ENCODE measurements at regions not wholly inside any gene's neighbourhood (a gene's known extent, or its start where the extent isn't known, plus 50 kb on each side); places are given as distances from the start of the nearest gene placed in this dataset.

DNA sequence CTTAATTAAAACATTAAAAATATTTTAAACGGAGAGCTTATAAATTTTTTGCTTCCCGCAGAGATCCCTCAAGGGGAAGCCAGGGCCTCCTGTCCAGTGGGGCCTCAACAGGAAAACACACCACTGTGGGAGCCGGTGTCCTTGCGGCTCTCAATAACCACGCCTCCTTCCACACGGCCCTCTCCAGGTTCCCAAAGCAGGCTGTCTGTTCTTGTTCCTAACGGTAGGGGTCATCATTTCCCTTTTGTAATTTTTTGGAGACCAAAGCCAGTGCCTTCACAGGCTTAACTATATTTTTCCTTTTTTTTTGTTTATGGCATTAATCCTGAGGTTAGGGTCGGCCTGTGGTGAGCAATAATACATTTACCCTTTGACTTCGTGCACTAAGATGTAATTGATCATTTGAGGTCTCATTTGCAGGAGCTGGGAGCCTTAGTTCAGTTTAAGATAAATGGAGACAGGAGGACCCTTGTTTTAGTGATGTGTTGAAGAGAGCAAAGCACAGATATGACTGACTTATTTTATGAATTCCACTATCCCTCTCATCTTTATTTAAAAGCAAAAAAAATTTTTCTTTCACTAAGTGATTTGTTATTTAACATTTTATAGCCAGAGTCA is 77.5 kb upstream of the N4BP1 start:
- DNase-seq (peak; percentile 27 to 60), ATAC-seq (peak; percentile 43 to 68 (median 56))
- H3K4me1 ChIP-seq: no peaks in the 10 kb centered on the region

DNA sequence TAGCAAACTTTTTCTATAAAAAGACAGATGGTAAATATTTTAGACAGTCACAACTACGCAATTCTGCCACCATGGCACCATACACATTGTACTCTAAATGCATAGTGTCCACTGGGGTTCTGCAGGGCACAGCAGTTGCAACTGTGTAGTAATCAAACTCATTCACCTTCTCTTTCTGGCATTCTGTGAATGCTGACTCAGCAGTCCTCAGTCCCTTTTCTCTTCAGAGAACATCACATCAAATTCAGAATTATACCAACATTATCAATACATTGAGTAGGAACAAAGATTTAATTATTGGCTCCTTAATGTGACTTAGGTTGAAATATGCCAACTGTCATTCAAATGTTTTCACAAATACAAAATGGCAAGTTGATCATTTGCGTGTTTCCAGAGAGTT is 74.2 kb upstream of the N4BP1 start:
- 76 to 80% (median 79%) methylated on average over 2 of the region's 2 CpGs for WGBS, 3 donors
- Histone ChIP-seq H3K27me3 (ENCODE audit: insufficient read depth in 3 of 3, low read length in 2 of 3) (no peaks in the 10 kb centered on the region), H3K4me3 (no peak overlapping the region), H3K27ac (no peak overlapping the region), H3K4me1 (no peaks in the 10 kb centered on the region), H3K36me3 (ENCODE audit: insufficient read depth in 1 of 2, low read depth in 1 of 2) (no peaks in the 10 kb centered on the region), H3K9me3 (no peaks in the 10 kb centered on the region)
- TF ChIP-seq, protein P1, sequence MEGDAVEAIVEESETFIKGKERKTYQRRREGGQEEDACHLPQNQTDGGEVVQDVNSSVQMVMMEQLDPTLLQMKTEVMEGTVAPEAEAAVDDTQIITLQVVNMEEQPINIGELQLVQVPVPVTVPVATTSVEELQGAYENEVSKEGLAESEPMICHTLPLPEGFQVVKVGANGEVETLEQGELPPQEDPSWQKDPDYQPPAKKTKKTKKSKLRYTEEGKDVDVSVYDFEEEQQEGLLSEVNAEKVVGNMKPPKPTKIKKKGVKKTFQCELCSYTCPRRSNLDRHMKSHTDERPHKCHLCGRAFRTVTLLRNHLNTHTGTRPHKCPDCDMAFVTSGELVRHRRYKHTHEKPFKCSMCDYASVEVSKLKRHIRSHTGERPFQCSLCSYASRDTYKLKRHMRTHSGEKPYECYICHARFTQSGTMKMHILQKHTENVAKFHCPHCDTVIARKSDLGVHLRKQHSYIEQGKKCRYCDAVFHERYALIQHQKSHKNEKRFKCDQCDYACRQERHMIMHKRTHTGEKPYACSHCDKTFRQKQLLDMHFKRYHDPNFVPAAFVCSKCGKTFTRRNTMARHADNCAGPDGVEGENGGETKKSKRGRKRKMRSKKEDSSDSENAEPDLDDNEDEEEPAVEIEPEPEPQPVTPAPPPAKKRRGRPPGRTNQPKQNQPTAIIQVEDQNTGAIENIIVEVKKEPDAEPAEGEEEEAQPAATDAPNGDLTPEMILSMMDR (IDR thresholded peaks at IDR 0.05): no peak
- DNase-seq: no peak
- intact Hi-C loops (cut with DNase I): no loop called here
- ATAC-seq: no peak

More for the DNA sequence above, 77.5 kb upstream of the N4BP1 start:
- Histone ChIP-seq H3K9me3 (no peaks in the 10 kb centered on the region), H3K27ac (no peak overlapping the region), H3K36me3 (ENCODE audit: insufficient read depth in 1 of 2, low read depth in 1 of 2) (no peaks in the 10 kb centered on the region), H3K27me3 (ENCODE audit: insufficient read depth in 3 of 3, low read length in 2 of 3) (peaks cover 0 to 3% (median 0%) of the 10 kb centered on the region in 3 donors), H3K4me3 (no peak overlapping the region)
- TF ChIP-seq, protein P1 (IDR thresholded peaks at IDR 0.05): peak; percentile 73
- intact Hi-C loops (cut with DNase I): loop anchor here (1.0 to 5.0 kb wide), 3 partner anchors 495 to 665 kb away; no protein-coding TSS in a partner anchor
- WGBS, 3 donors: 1 to 2% (median 2%) methylated on average over 9 of the region's 9 CpGs

DNA sequence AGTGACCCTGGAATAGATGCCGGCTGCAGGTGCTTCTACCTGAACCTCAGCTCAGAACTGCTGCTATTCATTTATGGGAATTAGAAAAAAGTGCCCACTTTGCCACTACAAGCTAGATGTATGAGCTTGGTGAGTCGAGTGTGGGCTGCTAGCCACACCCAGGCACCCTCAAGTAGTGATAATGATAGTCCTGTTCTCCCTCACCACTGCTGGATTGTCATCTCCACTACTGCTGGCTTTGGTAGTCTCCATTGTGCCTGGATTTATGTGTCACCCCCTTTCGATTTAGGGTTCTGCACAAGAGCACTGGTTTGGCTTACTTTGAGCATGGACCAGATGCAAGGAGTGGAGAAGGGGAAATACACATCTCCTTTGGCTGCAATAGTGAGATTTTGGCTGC is 73.0 kb upstream of the N4BP1 start:
- intact Hi-C loops (cut with DNase I): no loop called here
- TF ChIP-seq, protein P1 (IDR thresholded peaks at IDR 0.05): no peak

DNA sequence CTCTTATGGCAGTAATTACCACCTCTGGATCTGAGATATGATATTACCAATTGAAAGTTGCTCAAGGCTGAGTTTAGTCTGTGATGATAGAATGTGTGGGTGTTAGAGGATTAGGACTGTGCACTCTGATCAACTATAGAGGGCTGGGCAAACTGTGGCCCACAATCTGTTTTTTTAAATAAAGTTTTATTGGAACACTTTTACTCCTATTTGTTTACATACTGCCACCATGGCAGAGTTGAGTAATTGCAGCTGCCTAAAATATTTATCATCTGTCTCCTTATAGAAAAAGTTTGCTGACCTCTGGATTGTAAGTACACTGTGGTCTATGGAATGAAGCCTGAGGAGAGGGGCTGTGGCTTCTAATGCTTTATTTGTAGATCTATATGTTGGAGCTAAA is 71.5 kb upstream of the N4BP1 start:
- Histone ChIP-seq H3K27me3 (ENCODE audit: insufficient read depth in 3 of 3, low read length in 2 of 3) (no peaks in the 10 kb centered on the region), H3K9me3 (no peaks in the 10 kb centered on the region), H3K27ac (no peak overlapping the region), H3K4me3 (no peak overlapping the region), H3K4me1 (no peaks in the 10 kb centered on the region), H3K36me3 (ENCODE audit: insufficient read depth in 1 of 2, low read depth in 1 of 2) (no peaks in the 10 kb centered on the region)
- intact Hi-C loops (cut with DNase I): no loop called here
- ATAC-seq (no peak), DNase-seq (no peak)
- TF ChIP-seq, protein P1 (IDR thresholded peaks at IDR 0.05): no peak

More for the DNA sequence above, 73.0 kb upstream of the N4BP1 start:
- no peak overlapping the region for H3K4me3 ChIP-seq
- H3K27ac ChIP-seq: no peak overlapping the region
- H3K4me1 ChIP-seq: no peaks in the 10 kb centered on the region
- no peaks in the 10 kb centered on the region for H3K36me3 ChIP-seq (ENCODE audit: insufficient read depth in 1 of 2, low read depth in 1 of 2)
- H3K9me3 ChIP-seq: no peaks in the 10 kb centered on the region
- no peak for ATAC-seq
- H3K27me3 ChIP-seq (ENCODE audit: insufficient read depth in 3 of 3, low read length in 2 of 3): no peaks in the 10 kb centered on the region
- no peak for DNase-seq
- WGBS, 3 donors: 49 to 52% (median 49%) methylated on average over 3 of the region's 3 CpGs

DNA sequence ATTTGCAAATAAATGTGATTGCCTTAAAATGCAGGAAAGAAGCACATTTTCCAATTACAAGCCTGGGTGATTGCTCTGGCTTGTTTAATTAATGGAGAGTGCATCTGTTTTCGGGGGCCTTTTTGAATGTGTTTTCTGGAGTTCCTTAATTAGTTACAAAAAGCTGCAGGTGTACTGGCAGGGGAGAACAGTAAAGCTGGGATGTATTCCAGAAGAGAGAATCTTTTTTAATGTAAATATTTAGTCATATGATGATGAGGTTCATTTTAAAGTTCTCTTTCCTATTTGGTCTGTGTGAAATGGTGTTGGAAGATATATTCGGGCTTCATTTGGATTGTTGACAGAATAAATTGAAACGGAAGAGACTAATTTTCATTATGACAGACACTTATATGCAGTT is 70.9 kb upstream of the N4BP1 start:
- TF ChIP-seq, protein P1 (IDR thresholded peaks at IDR 0.05): no peak
- intact Hi-C loops (cut with DNase I): no loop called here
- Histone ChIP-seq H3K36me3 (ENCODE audit: insufficient read depth in 1 of 2, low read depth in 1 of 2) (no peaks in the 10 kb centered on the region), H3K27ac (no peak overlapping the region), H3K4me1 (no peaks in the 10 kb centered on the region), H3K9me3 (no peaks in the 10 kb centered on the region), H3K27me3 (ENCODE audit: insufficient read depth in 3 of 3, low read length in 2 of 3) (no peaks in the 10 kb centered on the region), H3K4me3 (no peak overlapping the region)
- WGBS, 3 donors: 82 to 89% (median 84%) methylated on average over 3 of the region's 3 CpGs
- DNase-seq (no peak), ATAC-seq (no peak)

Measured in psoas muscle (tissue), 7 donors.